AG10803 (cell line): ENCODE measurements at regions not wholly inside any gene's neighbourhood (a gene's known extent, or its start where the extent isn't known, plus 50 kb on each side); places are given as distances from the start of the nearest gene placed in this dataset.

Experiments
- DNase-seq: peaks from one replicate; pipeline ENCODE4 v3.0.0; 2010; ENCODE audit warnings: low read depth
- H3K4me3 ChIP-seq: 2 replicates; pipeline ENCODE4 v1.5.1; 2011; ENCODE audit warnings: mild to moderate bottlenecking, low read length, control low read depth
- CTCF ChIP-seq: conservative IDR thresholded peaks from 2 replicates; pipeline ENCODE4 v1.5.1; 2011; ENCODE audit warnings: mild to moderate bottlenecking, low read length, control low read depth, inconsistent platforms

GRCh38 chr1:2929335-2929734, 91.9 kb upstream of the ACTRT2 start:
- DNase-seq, result no peak
- TF ChIP-seq CTCF, result no peak
- no peak overlapping the region for H3K4me3 ChIP-seq

GRCh38 chr1:2930016-2930815, 91.1 kb upstream of the ACTRT2 start:
- no peak overlapping the region for H3K4me3 ChIP-seq
- no peak for TF ChIP-seq CTCF
- DNase-seq, result no peak

GRCh38 chr1:2930913-2931723, 90.1 kb upstream of the ACTRT2 start:
- DNase-seq, result no peak
- H3K4me3 ChIP-seq, result no peak overlapping the region
- no peak for TF ChIP-seq CTCF

- DNase-seq, result no peak
- no peak for TF ChIP-seq CTCF
- H3K4me3 ChIP-seq, result no peak overlapping the region
These were observed 89.4 kb upstream of the ACTRT2 start for GRCh38 chr1:2931724-2932401.

GRCh38 chr1:2932671-2933350, 88.5 kb upstream of the ACTRT2 start:
- H3K4me3 ChIP-seq, result no peak overlapping the region
- no peak for TF ChIP-seq CTCF
- no peak for DNase-seq

- TF ChIP-seq CTCF, result no peak
- DNase-seq, result no peak
- no peak overlapping the region for H3K4me3 ChIP-seq
These were observed 87.7 kb upstream of the ACTRT2 start for GRCh38 chr1:2933431-2934155.
